IMR-90 (cell line): ENCODE measurements at regions not wholly inside any gene's neighbourhood (a gene's known extent, or its start where the extent isn't known, plus 50 kb on each side); places are given as distances from the start of the nearest gene placed in this dataset.

Experiments
- ATAC-seq: fragments of 200-7000 bp; cut with Tn5 transposase; 2 replicates; pipeline ENCODE4 v1.9.1; 2020; ENCODE audit warnings: low read depth, mild to moderate bottlenecking, moderate library complexity
- BruUV-seq: library from RNA; stranded (reverse); fragments of 400-500 nt; replicated peaks from 2 replicates; lab custom pipeline; 2021; lab: Mats Ljungman, UMichigan
- CTCF ChIA-PET: fragments of 300-600 bp; formaldehyde crosslinking; extraction: SDS; loops from one replicate; lab custom pipeline; 2021; ENCODE audit warnings: antibody characterized with exemption; lab: Yijun Ruan, JAX
- POLR2A ChIA-PET: fragments of 300-600 bp; sonication (Branson Sonifier 250); formaldehyde crosslinking; loops from one replicate; lab custom pipeline; 2022; ENCODE audit warnings: antibody characterized with exemption; ENCODE audit not compliant: unreplicated experiment; lab: Charles Lee
- DNase-seq: peaks from one replicate; pipeline ENCODE4 v3.0.0; 2013
- H2AFZ ChIP-seq: replicated peaks from 2 replicates; pipeline ENCODE3; 2013; ENCODE audit warnings: low read length, mild to moderate bottlenecking; ENCODE audit not compliant: poor library complexity
- H2AK5ac ChIP-seq: 2 replicates; pipeline ENCODE4 v1.6.1; 2013; ENCODE audit warnings: low read depth, low read length, inconsistent platforms
- H2AK9ac ChIP-seq: replicated peaks from 2 replicates; pipeline ENCODE3; 2013; ENCODE audit warnings: mild to moderate bottlenecking, low read depth, low read length, moderate library complexity; ENCODE audit not compliant: poor library complexity
- H2BK120ac ChIP-seq: 2 replicates; pipeline ENCODE4 v1.6.1; 2013; ENCODE audit warnings: low read depth, low read length, inconsistent platforms
- H2BK15ac ChIP-seq: 3 replicates; pipeline ENCODE4 v1.6.1; 2013; ENCODE audit warnings: low read depth, low read length, inconsistent platforms
- H2BK20ac ChIP-seq: 2 replicates; pipeline ENCODE4 v1.6.1; 2013; ENCODE audit warnings: low read depth, mild to moderate bottlenecking, inconsistent platforms, low read length, moderate library complexity
- H2BK5ac ChIP-seq: 2 replicates; pipeline ENCODE4 v1.6.1; 2013; ENCODE audit warnings: mild to moderate bottlenecking, low read depth, low read length, inconsistent platforms; ENCODE audit not compliant: poor library complexity, severe bottlenecking
- H3K14ac ChIP-seq: replicated peaks from 2 replicates; pipeline ENCODE4 v1.6.1; 2013; ENCODE audit warnings: low read depth, low read length, inconsistent platforms
- H3K18ac ChIP-seq: 2 replicates; pipeline ENCODE4 v1.6.1; 2013; ENCODE audit warnings: low read depth, low read length, control low read depth
- H3K23ac ChIP-seq: 2 replicates; pipeline ENCODE4 v1.6.1; 2013; ENCODE audit warnings: low read depth, low read length, inconsistent platforms
- H3K27ac ChIP-seq: 2 replicates; pipeline ENCODE4 v1.5.1; 2013; ENCODE audit warnings: mild to moderate bottlenecking, control low read depth, low read length; ENCODE audit not compliant: insufficient read depth
- H3K27me3 ChIP-seq: 2 replicates; pipeline ENCODE4 v1.6.1; 2013; ENCODE audit warnings: low read length; ENCODE audit not compliant: control insufficient read depth, insufficient read depth
- H3K36me3 ChIP-seq: 2 replicates; pipeline ENCODE4 v1.6.1; 2013; ENCODE audit warnings: low read length, mixed read lengths; ENCODE audit not compliant: control insufficient read depth, insufficient read depth
- H3K4ac ChIP-seq: 2 replicates; pipeline ENCODE4 v1.6.1; 2013; ENCODE audit warnings: low read depth, low read length, inconsistent platforms
- H3K4me1 ChIP-seq: 2 replicates; pipeline ENCODE4 v1.6.1; 2013; ENCODE audit warnings: low read length, mixed read lengths; ENCODE audit not compliant: control insufficient read depth, insufficient read depth
- H3K4me2 ChIP-seq: 2 replicates; pipeline ENCODE4 v1.6.1; 2013; ENCODE audit warnings: low read depth, mild to moderate bottlenecking, control low read depth, low read length, moderate library complexity
- H3K4me3 ChIP-seq: 2 replicates; pipeline ENCODE4 v1.5.1; 2013; ENCODE audit warnings: low read depth, mild to moderate bottlenecking, control low read depth, low read length, moderate library complexity; ENCODE audit not compliant: insufficient read depth
- H3K56ac ChIP-seq: 2 replicates; pipeline ENCODE4 v1.6.1; 2013; ENCODE audit warnings: low read length, inconsistent platforms; ENCODE audit not compliant: insufficient read depth; ENCODE audit errors: extremely low read depth
- H3K79me1 ChIP-seq, 2 experiments: 2 replicates each; pipeline ENCODE4 v1.6.1; 2013; ENCODE audit warnings: low read length in 2 of 2, inconsistent platforms in 1 of 2, low read depth in 1 of 2
- H3K9ac ChIP-seq: 2 replicates; pipeline ENCODE4 v1.6.1; 2013; ENCODE audit warnings: low read depth, low read length, control low read depth
- H3K9me1 ChIP-seq: 2 replicates; pipeline ENCODE4 v1.6.1; 2013; ENCODE audit warnings: low read length, inconsistent platforms; ENCODE audit not compliant: insufficient read depth
- H3K9me3 ChIP-seq: 2 replicates; pipeline ENCODE4 v1.6.1; 2013; ENCODE audit warnings: low read length; ENCODE audit not compliant: control insufficient read depth, insufficient read depth
- H4K20me1 ChIP-seq: 2 replicates; pipeline ENCODE4 v1.6.1; 2013; ENCODE audit warnings: low read length, inconsistent platforms; ENCODE audit not compliant: insufficient read depth
- H4K5ac ChIP-seq: 2 replicates; pipeline ENCODE4 v1.6.1; 2013; ENCODE audit warnings: mild to moderate bottlenecking, low read depth, low read length, control low read depth
- H4K8ac ChIP-seq, 2 experiments: 2 replicates each; pipeline ENCODE4 v1.6.1; 2013; ENCODE audit warnings: low read depth in 2 of 2, low read length in 2 of 2, control low read depth in 1 of 2, inconsistent platforms in 1 of 2
- H4K91ac ChIP-seq: 2 replicates; pipeline ENCODE4 v1.6.1; 2013; ENCODE audit warnings: low read depth, low read length, inconsistent platforms; ENCODE audit not compliant: insufficient read depth
- CEBPB ChIP-seq: IDR thresholded peaks from 2 replicates; pipeline ENCODE4 v1.6.1; 2012; ENCODE audit warnings: low read depth, low read length, improper control_type of control experiment
- MAFK ChIP-seq: IDR thresholded peaks from 2 replicates; pipeline ENCODE4 v1.6.1; 2012; ENCODE audit warnings: low read depth, low read length, improper control_type of control experiment
- NFE2L2 ChIP-seq: fragments of 150-350 bp; IDR thresholded peaks from 2 replicates; pipeline ENCODE4 v1.6.1; 2016; ENCODE audit warnings: low read depth, mild to moderate bottlenecking, low read length
- dilution Hi-C: fragments of 300-500 bp; cut with HindIII; formaldehyde crosslinking; loops from one replicate; pipeline ENCODE4 v1.14.3; 2018; ENCODE audit warnings: low sequenced_read_pairs; ENCODE audit not compliant: unreplicated experiment
- in situ Hi-C: fragments of 300-500 bp; cut with MboI; formaldehyde crosslinking; loops from 3 replicates; pipeline ENCODE4 v1.14.3; 2019; ENCODE audit warnings: low sequenced_read_pairs, inconsistent platforms, mixed read lengths
- intact Hi-C: fragments of 100-400 bp; cut with micrococcal nuclease; formaldehyde crosslinking; loops from 2 replicates; pipeline ENCODE4 v1.10.0; 2022
- TF ChIP-seq, protein P1 (sequence below): conservative IDR thresholded peaks from 2 replicates; pipeline ENCODE4 v1.5.1; 2012; ENCODE audit warnings: mild to moderate bottlenecking, low read depth, low read length, improper control_type of control experiment

- Histone ChIP-seq H2AFZ (no peak overlapping the region), H2BK5ac (no peak overlapping the region), H2AK5ac (no peak overlapping the region), H2BK120ac (no peak overlapping the region), H3K4ac (no peak overlapping the region), H3K56ac (no peak overlapping the region), H4K8ac (no peak overlapping the region), H3K9me1 (no peaks in the 10 kb centered on the region), H3K27me3 (peaks cover 2% of the 10 kb centered on the region; the same call in 1 of the 2 replicates), H3K9ac (no peak overlapping the region), H2AK9ac (no peak overlapping the region), H3K4me2 (no peak overlapping the region), H3K9me3 (no peaks in the 10 kb centered on the region), H3K27ac (no peak overlapping the region), H2BK20ac (no peak overlapping the region), H3K36me3 (no peaks in the 10 kb centered on the region), H4K91ac (no peak overlapping the region), H3K79me1 (no peaks in the 10 kb centered on the region), H3K4me1 (no peaks in the 10 kb centered on the region; the same call in 1 of the 2 replicates), H3K18ac (no peak overlapping the region), H4K5ac (no peak overlapping the region), H3K14ac (no peak overlapping the region), H3K4me3 (no peak overlapping the region), H2BK15ac (no peak overlapping the region), H3K23ac (no peak overlapping the region), H4K20me1 (no peaks in the 10 kb centered on the region)
- in situ Hi-C loops: no loop called here
- dilution Hi-C loops: no loop called here
- ATAC-seq (no peak), DNase-seq (no peak)
- intact Hi-C loops: no loop called here
- TF ChIP-seq MAFK (no peak), CEBPB (no peak), NFE2L2 (no peak)
- TF ChIP-seq, protein P1, sequence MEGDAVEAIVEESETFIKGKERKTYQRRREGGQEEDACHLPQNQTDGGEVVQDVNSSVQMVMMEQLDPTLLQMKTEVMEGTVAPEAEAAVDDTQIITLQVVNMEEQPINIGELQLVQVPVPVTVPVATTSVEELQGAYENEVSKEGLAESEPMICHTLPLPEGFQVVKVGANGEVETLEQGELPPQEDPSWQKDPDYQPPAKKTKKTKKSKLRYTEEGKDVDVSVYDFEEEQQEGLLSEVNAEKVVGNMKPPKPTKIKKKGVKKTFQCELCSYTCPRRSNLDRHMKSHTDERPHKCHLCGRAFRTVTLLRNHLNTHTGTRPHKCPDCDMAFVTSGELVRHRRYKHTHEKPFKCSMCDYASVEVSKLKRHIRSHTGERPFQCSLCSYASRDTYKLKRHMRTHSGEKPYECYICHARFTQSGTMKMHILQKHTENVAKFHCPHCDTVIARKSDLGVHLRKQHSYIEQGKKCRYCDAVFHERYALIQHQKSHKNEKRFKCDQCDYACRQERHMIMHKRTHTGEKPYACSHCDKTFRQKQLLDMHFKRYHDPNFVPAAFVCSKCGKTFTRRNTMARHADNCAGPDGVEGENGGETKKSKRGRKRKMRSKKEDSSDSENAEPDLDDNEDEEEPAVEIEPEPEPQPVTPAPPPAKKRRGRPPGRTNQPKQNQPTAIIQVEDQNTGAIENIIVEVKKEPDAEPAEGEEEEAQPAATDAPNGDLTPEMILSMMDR: no peak
- CTCF ChIA-PET: no interaction called here
- POLR2A ChIA-PET: no interaction called here
- no TSS peak for BruUV-seq
Observed at GRCh38 chr2:67888351-67889005, 174.3 kb downstream of the C1D start.
